GM18526 (cell line): ENCODE measurements at regions not wholly inside any gene's neighbourhood (a gene's known extent, or its start where the extent isn't known, plus 50 kb on each side); places are given as distances from the start of the nearest gene placed in this dataset.

Experiments used
- POLR2A ChIP-seq: IDR thresholded peaks from 3 replicates; pipeline ENCODE4 v1.6.1; 2011; ENCODE audit not compliant: insufficient read length; ENCODE audit errors: extremely low read depth

DNA sequence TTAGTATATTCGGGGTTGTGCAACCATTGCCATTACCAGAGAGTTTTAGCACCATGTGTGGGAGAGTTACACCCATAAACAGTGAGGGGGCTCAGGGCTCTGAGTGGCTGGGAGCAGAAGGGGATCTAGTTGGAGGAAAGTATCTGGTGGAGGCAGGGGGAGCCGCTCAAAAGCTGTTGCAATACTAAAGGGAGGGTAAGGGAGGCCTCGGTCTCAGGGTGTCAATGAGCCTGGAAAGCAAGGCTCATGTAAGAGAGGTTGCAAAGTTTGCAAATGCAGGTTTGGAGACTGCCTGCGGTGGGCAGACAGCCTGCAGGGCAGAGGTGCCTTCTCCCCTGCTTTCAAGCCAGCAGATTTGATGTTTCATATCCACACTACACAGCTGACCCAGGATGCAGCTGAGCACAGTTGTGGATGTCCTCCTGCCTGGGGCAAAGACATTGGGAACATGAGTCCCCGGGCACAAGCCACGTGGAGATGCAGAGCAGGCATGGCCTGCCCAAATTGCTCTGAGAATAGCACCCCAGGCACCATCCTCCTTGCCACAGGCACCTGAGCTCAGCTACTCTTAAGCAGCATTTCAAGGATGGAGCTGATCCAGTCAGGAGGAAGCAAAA, 181.4 kb downstream of the TLE3 start:
- no peak for TF ChIP-seq POLR2A

DNA sequence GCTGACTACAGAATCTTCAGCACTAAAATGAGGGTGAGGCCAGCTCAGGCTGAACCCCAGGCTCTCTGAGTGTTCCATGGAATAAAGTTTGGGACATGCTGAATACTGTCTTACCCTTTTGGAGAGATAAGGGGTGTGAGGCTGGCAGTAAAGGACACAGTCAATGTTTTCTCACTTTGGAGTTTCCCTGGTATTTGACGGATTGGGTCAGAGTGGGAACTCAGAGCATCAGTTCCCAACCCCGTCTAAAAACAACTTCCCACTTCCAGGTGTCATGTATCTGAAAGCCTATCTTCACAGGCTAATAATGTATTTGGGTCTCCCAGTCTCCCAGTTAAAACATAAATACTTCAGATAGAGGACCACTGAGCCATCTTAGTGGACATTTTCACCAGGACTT, 180.7 kb downstream of the TLE3 start:
- TF ChIP-seq POLR2A, result no peak

DNA sequence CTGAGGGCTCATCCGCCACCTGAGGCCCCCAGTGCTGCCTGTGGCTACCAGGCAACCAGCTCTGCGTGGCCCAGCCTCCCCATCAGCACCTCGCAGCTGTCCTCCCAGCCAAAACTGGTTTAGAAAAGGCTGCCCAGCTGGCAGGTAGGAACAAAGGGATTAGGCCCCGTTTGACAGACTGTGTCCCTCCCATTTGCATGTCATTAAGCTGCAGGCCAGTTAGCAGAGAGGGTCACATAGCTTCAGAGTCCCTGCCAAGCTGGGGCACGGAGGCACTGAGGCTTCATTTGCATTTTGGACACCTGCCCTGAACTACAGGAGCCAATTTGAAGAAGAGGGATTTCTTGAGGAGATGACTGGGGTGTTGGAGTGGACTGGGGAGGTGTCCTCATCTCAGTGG, 177.9 kb downstream of the TLE3 start:
- no peak for TF ChIP-seq POLR2A

DNA sequence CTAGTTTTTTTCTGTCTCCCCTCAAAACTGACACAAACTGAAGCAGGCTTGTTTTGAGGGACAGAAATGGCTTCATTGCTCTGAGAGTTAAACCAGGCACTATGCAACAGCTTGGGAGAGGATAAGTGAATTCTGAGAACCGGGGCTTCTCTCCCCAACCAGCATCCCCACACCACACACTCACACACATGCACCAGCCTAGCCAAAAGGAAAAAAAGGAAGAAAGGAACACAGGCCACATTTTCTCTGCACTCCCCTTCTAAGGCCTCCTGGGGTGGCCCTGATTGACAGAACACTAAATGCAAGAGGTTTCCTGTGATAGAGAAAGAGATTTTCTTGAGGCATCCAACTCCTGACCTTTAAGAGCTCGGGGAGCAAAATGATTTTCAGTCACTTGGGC, 177.5 kb downstream of the TLE3 start:
- TF ChIP-seq POLR2A, result no peak

DNA sequence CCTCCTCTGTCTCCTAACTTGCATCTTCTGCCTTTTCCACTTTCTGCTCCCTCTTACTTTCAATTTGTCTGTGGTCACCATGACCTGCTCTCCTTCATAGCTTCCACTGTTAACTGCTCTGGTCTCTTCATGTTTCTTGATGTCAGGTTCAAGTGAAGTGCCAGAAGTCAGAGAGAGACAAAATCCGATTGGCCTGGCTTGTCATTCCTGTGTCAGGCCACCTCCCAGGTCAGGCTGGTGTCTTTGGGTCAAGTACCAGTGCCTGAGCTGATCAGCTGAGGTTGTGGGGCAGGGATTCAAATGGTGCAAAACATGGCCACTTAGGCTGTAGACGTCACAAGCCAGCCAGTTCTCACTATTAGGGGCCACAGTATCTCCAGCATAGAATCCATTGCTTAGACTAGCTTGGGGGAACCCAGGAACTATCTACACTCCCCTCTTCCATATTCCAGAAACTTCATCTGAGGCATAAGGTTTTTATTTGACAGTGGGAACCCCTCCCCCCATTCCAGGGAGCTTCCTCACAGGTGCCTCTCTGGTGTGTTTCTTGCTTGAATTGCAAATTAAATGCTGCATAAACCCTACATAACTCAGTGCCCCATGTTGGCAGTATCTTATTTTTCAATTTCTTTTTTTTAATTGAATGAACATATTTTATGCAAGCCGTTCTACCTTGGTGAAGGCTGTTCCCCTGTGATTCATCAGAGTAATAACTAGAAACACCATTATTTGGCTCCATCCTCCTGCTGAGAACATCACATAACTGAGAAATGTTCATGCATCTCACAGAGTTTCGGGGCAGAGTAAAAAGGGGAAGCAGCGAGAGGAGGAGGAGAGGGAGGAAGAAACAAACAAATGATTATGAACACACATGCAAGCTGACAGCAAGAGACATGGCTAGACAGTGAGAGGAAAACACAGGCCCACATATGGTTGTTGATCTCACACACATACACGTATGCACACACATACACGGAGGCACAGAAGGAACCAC, 175.8 kb downstream of the TLE3 start:
- no peak for TF ChIP-seq POLR2A

DNA sequence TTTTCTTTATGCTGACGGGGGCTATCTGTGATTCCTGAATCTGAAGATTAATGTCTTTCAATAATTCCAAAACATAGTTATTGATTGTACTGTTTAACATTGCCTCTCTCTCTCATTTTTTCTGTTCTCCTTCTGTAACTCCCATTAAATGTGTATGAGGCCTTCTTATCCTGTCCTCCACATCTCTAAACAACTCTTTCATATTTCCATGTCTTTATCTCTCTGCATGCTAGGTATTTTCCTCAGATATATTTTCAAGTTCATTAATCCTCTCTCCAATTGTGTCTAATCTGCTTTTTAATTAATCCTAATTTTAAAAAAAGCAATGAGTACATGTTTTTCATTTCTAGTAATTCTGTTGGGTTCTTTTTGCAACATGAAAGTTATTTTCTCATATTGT, 173.2 kb downstream of the TLE3 start:
- no peak for TF ChIP-seq POLR2A

DNA sequence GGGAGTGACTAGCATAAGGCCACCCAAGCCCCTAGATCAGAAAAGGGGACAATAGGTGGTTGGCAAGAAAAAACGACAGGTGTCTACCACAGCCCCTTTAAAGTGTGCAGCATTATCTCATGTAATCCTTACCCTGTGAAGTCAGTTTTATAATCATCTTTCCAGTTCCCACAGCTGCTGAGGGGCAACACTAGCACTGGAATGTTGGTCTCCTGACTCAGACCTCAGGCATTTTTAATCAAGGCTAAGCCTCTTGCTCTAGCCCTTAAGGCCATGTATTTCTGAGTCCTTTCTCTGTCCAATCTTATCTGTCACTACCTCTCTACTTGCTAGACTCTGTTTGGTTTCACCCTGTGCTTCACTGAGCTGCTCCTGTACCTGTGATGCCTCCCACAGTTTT, 171.7 kb downstream of the TLE3 start:
- TF ChIP-seq POLR2A, result no peak

DNA sequence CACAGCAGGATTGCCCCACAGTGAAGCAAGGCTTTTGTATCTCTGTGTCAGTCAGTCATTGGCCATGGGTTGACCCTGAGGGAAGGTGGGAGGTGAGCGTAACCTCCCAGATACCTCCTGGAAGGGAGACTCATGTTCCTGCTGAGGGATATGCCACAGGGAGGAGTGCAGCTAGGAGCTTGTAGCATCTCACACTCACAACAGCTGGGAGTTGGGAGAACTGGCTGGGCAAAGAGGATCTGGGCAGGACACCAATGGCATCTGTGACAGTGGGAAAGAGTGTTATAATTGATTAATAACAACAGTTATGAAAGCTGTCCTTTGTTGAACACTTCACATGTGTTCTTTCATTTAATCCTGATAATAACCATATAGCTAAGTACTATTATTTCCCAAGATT, 171.0 kb downstream of the TLE3 start:
- no peak for TF ChIP-seq POLR2A

DNA sequence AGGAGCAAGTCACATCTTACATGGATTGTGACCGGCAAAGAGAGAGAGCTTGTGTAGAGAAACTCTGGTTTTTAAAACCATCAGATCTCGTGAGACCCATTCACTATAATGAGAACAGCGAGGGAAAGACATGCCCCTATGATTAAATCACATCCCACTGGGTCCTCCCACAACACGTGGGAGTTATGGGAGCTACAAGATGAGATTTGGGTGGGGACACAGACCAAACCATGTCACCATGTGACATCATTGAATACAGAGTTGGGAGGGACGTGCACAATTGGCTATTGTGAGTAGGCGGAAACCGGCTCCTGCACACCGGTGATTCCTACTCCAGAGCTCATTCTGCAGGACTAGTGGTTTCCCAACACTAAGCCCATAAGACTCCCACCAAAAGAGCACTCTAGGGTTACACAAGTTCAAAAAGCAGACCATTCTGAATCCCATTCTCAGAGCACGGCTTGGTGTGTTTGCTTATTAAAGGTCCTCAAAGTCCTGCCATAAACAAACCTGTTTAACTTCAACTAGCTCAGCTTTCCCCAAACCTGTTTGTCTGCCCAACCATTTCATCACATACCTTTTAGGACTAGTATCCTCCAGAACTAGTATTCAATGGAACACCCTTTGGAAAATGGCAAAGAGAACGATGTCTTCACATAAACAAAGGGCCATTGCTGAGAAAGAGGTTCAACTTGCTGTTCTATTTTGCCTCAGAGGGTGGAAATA, 167.6 kb downstream of the TLE3 start:
- TF ChIP-seq POLR2A, result no peak

DNA sequence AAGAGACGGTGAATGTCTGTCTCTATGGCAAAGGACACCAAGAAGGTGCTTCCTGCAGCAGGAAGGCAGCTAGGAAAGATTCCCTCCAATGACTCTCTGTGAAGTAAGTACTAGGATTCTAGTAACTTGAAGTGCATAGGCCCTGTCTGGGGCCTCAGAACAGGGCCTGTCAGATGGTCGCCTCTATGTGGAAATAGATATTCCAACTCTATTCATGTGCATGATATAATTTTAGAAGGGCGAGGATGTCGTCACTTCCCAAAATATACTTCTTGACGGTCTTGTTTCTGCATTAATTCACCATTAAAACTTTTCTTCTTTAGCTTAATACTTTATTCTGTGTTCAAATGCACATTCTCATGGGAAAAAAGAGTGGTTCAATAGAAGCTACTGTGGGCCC, 167.0 kb downstream of the TLE3 start:
- TF ChIP-seq POLR2A, result no peak

DNA sequence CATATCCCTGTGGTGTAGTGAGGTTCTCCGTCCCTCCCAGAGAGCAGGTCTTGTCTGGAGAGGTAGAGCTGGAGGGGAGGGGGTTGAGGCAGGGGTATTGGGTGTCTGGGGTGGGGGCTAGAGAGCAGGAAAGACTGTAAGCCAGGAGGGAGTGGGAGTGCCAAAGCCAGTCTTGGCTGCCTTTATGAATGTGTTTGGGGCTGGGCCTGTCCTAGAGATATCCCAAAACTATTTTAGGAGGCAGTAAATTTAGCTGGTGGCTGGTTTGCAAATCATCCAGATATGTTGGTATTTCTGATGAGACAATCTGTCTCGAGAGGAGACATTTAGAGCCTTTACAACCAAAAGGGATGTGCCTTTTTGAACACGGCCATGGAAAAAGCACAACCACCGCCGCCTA, 166.6 kb downstream of the TLE3 start:
- TF ChIP-seq POLR2A, result no peak

DNA sequence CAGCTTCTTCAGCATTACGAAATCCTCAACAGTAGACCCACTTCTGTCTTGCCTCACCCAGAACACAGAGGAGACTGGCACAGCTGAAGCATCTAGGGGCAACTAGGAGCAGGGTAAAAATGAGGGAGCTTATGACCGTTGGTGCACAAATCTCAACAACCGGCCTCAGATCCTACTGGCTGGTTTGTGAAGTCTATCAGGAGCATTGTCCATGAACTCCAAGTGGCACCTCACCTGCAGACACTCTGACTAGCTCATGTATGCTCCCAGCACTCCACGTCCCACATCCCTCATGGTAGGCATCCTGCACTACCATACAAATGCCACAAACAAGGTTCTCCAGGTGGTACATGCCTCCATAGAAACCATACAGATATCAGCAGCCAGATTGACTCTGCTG, 163.1 kb downstream of the TLE3 start:
- TF ChIP-seq POLR2A, result no peak

DNA sequence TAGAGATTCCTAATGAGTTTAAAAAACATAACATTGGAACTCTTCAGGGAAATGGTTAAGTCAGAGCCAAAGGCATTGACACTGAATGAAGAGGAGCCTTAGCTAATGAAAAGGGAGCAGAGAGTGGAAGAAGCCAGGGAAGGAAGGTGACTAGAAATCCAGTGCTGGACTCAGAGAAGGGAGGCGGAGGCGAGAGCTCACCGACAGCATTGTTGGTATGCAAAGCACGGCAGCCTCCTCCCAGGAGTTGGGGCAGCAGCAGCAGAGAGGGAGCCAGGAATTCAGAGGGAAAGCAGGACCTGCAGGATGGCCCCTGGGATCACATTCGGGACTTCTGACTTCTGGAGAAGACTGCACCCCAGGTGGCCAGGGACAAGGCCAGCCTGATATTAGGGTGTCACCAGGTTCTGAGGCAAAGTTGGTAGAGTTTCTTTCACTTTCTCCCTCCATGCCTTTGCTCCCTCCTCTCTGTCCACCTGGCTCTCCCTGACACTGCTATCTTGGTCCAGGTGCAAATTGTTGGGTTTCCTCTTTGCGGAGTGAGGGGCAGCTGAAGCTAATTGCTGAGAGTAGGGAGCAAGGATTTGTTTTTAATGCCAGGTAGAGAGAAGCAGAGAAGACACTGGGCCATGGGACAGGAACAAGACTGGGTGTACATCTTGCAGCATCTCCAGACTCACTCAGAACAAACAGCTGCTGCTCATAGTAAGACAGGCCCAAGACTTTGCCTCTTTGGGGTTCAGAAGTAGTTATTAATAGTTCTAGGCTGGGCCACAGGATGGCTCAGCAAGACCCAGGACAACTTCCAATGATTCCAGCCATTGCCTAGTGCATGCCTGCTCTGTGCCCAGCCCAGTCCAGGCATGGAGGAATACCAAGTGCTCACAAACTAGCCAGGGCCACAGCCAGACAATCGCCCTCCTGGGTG, 157.9 kb downstream of the TLE3 start:
- TF ChIP-seq POLR2A, result no peak

DNA sequence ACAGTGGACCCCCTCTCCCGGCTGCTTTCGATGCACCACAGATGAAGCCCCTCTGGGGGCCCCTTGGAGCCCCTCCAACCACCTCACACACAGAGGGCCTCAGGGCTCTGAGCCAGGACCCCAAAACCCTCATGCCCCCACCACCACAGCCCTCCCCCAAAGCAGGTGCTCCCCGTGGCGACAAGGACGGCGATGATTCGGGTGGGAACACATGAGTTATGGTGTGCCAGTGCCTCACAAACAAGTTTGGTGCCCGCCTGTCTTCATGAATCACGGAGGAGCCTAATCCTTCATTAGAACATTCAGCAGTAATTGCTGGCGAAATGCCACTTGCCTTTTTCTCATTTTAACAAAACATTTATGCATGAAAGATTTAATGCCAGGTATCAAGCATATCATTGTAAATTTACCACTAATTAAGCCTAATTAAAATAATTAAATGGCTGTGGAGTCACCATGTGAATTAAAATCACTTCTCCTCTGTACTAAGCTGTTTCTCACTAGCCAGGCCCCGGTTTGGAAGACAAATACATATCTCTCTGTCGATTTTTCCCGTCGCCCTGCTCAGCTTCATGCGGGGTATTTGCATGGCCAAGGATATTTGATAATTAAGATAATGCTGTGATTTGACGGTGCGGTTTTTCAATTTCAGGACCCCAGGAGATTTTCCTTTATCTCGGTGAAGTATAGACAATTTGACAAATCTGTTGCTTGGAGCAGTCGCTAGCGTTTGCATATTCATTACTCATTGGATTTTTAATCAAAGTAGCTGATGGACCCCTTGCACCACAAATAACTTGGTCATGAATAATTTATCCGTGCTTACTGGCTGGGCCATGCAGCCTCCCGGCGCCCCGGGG, 157.0 kb downstream of the TLE3 start:
- no peak for TF ChIP-seq POLR2A
